HG02943 (cell line): ENCODE measurements at regions not wholly inside any gene's neighbourhood (a gene's known extent, or its start where the extent isn't known, plus 50 kb on each side); places are given as distances from the start of the nearest gene placed in this dataset.

Experiments
- ATAC-seq: cut with Tn5 transposase; IDR thresholded peaks from one replicate; pipeline ENCODE4 v1.9.1; 2021; ENCODE audit warnings: mild to moderate bottlenecking, low read depth, moderate library complexity; ENCODE audit not compliant: unreplicated experiment

GRCh38 chr9:31783491-31783890 lies 601.0 kb upstream of the ACO1 start:
- ATAC-seq: no peak

- no peak for ATAC-seq
These were observed 593.7 kb upstream of the ACO1 start for GRCh38 chr9:31790720-31791119.

DNA sequence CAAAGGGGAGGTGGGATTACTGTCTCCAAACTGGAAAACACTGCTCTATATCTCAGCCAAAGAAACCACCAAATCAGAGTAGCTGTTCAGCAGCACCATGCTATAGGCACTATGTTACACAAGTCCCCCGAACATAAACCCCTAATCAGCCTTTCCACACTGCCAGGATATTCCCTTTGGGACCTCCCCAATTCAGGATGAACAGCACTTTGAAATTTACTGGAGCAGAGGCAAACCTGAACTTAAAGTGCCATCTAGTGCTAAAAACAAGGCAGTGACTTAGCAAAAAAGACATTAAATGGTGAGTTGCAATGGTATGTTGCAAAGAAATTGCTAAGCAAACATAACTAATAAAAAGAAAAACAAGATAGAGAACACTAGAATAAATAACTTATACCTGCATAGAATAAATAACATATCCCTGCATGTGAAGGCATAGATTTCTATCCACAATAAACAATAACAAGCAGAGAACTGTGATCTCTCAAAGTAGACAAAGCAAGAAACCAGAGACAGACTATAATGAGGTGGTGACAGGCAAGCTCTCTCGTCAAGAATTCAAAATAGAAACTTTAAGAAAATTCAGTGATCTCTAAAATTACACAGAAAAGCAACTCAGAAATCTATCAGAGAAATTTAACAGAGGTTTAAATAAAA lies 584.4 kb upstream of the ACO1 start:
- ATAC-seq: no peak

DNA sequence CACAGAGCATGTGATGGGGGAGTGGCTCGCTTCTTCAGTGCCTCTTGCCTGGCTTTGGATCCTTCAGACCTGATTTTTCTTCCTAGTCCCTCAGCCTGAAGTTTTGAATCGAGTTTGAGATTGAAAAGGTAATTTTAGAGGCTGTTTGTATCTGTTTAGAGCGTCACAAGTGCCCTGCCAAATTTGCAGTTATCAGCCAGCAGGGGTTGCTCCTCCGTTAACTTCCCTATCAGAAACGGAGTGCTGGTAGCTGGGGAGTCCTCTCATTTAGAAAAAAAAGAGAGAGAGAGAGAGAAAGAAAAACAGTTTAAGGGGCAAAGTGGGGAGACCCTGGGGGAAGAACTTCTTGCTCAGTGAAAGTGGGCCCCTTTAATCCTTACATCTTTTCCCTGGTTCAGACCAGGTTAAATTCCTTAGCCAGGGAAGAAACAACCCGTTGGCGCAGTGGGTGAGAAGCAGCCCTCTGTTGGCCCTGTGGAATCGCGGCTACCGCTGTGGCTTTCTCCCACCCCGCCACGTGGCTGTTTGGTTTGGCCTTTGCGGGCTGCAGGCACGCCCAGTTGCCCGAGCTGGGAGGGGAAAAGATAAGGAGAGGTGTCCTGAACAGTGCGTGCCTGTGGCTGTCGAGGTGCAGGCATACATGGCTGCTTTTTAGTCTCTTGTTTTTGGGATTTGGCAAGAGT lies 576.7 kb upstream of the ACO1 start:
- ATAC-seq: no peak

DNA sequence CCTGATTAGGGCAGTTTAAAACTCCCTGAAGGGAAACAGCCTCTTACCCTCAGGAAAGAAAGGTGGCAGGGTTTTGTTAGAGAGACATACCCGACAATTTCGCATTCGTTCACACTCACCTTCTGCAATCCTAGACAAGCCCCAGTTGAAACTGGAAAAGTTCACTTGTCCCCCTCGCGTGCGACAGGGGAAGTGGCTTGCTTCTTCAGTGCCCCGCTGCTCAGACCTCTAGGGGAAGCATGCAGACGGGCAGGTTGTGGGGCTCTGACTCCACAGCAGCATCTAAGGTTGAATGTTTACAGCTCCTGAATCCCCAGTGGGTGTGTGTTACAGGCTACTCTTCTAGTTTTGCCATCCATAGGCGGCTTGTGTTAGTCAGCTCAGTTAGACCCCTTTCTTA lies 575.7 kb upstream of the ACO1 start:
- no peak for ATAC-seq

GRCh38 chr9:31820426-31820825 lies 564.0 kb upstream of the ACO1 start:
- ATAC-seq: no peak

- no peak for ATAC-seq
These were observed 562.9 kb upstream of the ACO1 start for GRCh38 chr9:31821583-31821982.

GRCh38 chr9:31823365-31823764 lies 561.1 kb upstream of the ACO1 start:
- ATAC-seq: no peak

DNA sequence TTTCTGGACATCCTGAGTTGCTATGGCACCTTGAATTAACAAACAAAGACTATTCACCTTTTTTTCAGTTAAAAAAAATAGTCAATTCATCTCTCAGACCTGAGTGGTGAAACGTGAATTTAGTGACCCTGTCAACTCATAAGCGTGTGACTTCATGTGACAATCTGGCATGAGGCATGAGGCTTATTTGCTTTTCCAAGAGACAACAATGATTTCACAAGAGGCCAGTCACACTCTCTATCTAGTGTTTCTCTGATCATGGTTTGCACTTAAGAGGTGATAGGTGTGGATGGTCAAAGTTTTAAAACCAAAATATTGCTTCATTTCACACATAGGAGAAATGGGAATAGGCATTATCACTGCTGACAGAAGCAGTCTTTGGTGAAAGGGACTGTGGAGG lies 559.6 kb upstream of the ACO1 start:
- ATAC-seq: no peak

DNA sequence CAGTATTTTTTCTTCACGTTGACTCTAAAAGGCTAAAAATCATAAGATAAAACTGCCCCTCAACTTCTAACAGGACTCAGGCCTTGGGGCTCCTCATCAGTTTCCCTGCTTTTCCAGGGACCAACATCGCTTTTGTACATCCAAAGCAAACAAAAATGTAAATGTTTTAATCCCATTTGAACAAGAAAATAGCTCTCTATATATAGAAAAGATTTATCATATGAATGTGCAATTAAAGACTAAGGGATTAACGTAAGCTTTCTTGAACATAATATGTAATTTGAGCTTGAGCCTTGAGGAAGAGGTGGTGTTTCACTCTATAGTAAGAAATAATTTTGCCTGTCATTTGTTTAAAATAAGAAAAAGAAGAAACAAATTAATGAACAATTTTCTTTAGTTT lies 547.2 kb upstream of the ACO1 start:
- ATAC-seq: no peak

DNA sequence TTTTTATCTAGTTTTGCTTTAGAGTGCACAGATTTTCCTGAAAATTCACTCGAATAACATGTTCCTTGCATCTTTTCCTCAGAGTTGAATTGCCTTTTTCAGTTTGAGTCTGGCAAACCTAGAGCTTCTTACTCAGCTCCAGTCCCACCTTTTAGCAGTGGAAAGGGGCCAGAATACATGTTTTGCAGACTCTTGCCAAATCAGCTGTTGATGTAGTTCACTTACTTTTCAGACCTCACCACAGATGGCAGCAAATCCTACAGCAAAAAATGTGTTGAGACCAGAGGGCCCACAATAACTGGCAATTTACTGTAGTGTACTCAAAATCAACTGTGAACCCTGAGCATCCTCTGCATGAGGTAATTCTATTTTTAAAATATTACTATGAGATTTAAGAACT lies 545.2 kb upstream of the ACO1 start:
- no peak for ATAC-seq

DNA sequence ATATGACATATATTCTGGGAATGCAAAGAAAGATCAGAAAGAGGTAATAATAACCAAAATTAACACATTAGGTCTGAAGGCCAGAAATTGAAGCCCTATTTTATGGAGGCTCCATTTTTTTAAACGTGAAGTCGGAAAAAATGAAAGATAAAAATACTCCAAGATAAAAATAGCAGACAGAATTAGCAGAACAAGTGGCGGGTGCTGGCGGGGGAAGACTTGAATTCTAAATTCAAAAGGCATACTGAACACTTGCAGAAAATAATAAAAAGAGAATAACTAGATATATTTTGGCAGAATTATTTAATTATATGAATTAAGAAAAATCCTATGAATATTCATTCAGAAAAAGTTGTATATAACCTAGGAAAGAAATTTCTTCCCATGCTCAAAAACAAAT lies 543.7 kb upstream of the ACO1 start:
- no peak for ATAC-seq

DNA sequence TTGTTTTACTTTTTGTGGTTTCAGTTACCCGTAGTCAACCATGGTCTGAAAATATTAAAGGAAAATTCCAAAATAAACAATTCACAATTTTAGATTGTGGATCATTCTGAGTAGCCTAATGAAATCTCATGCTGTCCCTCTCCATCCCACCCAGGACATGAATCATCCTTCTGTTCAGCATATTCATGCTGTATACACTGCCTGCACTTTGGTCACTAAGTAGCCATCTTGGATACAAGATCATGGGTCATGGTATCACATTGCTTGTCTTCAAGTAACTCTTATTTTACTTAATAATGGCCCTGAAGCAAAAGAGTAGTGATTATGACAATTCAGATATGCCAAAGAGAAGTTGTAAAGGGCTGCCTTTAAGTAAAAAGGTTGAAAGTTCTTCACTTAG lies 536.5 kb upstream of the ACO1 start:
- ATAC-seq: no peak

DNA sequence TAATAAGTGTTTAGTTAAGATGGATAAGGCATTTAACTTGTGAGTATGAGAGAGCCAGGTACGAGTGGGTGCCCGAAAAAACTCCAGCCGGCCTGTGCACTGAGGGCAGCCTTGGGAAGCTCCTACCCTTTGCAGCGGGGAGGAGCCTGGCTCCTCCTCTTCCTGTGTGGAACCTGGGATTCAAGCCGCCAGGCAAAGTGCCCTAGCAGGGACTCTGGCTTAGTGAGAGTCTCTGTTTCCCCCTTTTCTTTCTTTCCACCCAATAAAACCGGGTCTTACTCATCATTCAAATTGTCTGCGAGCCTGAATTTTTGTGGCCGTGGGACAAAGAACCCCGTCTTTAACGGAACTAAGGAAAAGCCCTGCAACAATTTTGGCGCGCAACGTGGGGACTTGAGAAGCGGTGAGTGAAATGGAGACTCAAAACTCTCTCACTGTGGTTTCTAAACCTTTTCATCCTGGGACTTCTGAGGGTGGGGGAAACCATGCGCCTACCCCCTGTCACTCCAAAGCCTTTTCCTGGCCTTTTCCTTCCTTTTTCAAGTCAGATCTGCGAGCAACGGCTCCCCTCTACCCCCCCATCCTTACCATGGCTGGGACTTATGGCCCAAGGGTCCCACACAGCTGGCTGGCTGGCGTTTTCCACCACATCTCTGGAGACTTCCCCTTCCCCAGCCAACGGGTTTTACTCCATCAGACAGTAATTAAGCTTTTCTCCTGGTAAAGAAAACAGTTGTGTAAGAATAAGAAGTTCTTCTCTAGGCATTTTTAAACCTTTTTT lies 535.7 kb upstream of the ACO1 start:
- no peak for ATAC-seq

- ATAC-seq: no peak
These were observed 530.3 kb upstream of the ACO1 start for GRCh38 chr9:31854187-31854586.

- no peak for ATAC-seq
These were observed 515.6 kb upstream of the ACO1 start for GRCh38 chr9:31868830-31869229.

- no peak for ATAC-seq
These were observed 514.2 kb upstream of the ACO1 start for GRCh38 chr9:31870276-31870675.

DNA sequence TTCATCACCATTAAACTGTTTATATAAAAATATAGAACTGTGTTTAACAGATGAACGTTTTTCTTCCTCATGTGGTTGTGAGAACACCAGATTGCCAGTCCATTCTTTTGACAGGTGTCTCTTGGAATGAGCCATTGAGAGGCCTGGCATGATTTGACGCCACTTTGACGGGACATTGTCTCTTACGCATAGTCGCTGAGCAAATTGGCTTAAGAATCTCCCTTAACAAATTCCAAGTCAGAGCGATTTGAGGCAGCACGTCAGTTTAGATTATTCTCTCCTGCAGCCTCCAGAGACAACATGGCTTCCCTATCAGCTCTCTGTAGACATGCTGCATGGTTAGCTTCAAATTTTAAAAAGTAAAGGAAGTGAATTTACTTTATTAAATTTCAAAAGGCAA lies 510.7 kb upstream of the ACO1 start:
- no peak for ATAC-seq

DNA sequence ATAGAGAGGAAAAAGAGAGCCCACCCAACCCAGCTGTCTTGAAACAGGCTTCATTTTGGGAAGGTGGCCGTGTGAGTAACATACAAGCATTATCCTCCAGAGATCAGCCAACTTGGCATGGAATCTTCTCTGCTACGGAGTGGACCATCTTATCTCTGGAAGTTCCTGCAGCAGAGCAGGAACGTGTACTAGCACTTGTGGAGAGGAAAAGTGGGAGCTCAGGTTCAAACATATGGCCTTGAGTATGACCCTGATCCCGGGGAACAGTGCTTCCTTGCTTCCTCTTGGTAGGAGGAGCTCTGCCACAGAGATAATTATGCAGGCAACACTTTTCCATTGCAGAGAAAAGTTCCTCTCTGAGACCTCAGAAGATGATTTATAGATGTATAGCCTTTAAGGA lies 490.4 kb upstream of the ACO1 start:
- ATAC-seq: no peak

DNA sequence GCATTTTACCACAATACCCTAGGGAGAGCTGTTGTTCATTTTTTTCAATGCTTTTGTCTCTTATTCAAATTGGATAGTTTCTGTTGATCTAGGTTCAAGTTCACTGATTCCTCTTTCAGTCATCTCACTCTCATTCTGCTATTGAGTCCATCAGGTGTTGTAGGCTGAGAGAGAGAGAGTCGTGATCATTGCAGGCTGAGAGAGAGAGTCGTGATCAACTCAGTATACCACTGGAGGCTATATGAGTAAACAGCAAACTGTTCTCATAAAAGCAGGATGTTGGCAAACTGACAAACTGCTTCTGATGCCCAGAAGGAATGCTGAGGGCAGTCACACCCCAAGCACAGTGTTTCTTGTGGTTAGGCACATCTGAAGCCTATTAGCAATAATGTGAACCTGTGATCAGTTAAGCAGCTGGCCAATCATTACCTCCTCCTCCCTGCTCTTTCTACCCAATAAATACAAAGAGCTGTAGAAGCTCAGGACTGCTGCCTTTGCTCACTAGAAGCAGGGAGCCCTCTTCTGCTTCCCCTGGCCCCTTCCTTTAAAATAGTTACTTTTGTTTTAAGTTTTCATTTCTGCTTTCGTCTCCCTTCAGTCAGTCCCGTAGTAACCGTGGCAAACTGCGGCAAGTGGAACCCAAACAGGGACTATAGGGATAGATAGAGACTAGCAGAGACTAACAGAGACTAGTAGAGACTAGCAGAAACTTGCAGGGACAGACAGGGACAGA lies 476.1 kb upstream of the ACO1 start:
- ATAC-seq: no peak

DNA sequence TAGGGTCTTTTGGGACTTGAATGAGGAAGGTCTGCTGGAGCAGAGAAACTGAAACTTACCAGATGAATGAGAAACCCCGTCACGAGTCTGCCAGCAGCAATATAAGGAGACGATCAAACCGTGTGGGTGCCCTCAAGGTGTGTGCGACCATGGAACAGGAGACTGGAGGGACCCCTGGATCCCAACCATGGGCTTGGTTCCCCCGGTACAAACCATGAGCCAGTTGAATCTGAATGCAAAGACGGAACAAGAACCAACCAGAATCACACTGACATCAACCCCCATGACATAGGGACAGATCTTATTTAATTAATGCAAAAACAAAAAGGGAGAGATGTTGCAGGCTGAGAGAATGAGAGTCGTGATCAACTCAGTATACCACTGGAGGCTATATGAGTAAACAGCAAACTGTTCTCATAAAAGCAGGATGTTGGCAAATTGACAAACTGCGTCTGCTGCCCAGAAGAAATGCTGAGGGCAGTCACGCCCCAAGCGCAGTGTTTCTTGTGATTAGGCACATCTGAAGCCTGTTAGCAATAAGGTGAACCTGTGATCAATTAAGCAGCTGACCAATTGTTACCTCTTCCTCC lies 475.5 kb upstream of the ACO1 start:
- ATAC-seq: no peak
